Panc1 (cell line): ENCODE measurements at regions not wholly inside any gene's neighbourhood (a gene's known extent, or its start where the extent isn't known, plus 50 kb on each side); places are given as distances from the start of the nearest gene placed in this dataset.

Experiments
- CTCF ChIP-seq: fragments of 450-650 bp; IDR thresholded peaks from 2 replicates; pipeline ENCODE4 v1.5.1; 2017; ENCODE audit warnings: mild to moderate bottlenecking
- POLR2AphosphoS5 ChIP-seq: IDR thresholded peaks from 2 replicates; pipeline ENCODE4 v1.6.1; 2012; ENCODE audit warnings: mild to moderate bottlenecking, low read depth, low read length, moderate library complexity
- SIN3A ChIP-seq: IDR thresholded peaks from 2 replicates; pipeline ENCODE4 v1.6.1; 2012; ENCODE audit warnings: low read depth, mild to moderate bottlenecking, low read length, moderate library complexity, borderline replicate concordance; ENCODE audit not compliant: insufficient read depth
- TCF7L2 ChIP-seq: IDR thresholded peaks from 2 replicates; pipeline ENCODE4 v1.6.1; 2011; ENCODE audit warnings: mild to moderate bottlenecking, low read depth, low read length, inconsistent platforms

GRCh38 chr9:89714321-89714720 is 109.5 kb downstream of the GADD45G start:
- TF ChIP-seq CTCF (no peak), POLR2AphosphoS5 (no peak), SIN3A (no peak), TCF7L2 (no peak)
